Activated T-helper 17 cell treated with anti-CD3 and anti-CD28 coated beads, Interleukin-2, amount 50 U/mL, for 72 hours (primary cell): ENCODE measurements at regions not wholly inside any gene's neighbourhood (a gene's known extent, or its start where the extent isn't known, plus 50 kb on each side); places are given as distances from the start of the nearest gene placed in this dataset.

Source experiments
- ATAC-seq: fragments of 150-1000 bp; cut with Tn5 transposase; replicated peaks from 2 replicates; pipeline ENCODE4 v1.10.0; 2021; ENCODE audit warnings: mild to moderate bottlenecking, moderate library complexity
- H3K27ac Mint-ChIP-seq: one replicate; pipeline ENCODE4 v1.8.0; 2022; ENCODE audit warnings: mixed read lengths
- H3K27me3 Mint-ChIP-seq: one replicate; pipeline ENCODE4 v1.8.0; 2022; ENCODE audit warnings: mixed read lengths
- H3K36me3 Mint-ChIP-seq: one replicate; pipeline ENCODE4 v1.8.0; 2022; ENCODE audit warnings: low read depth, mild to moderate bottlenecking, mixed read lengths
- H3K4me1 Mint-ChIP-seq: one replicate; pipeline ENCODE4 v1.8.0; 2022; ENCODE audit warnings: mixed read lengths
- H3K4me3 Mint-ChIP-seq: one replicate; pipeline ENCODE4 v1.8.0; 2022; ENCODE audit warnings: mild to moderate bottlenecking, mixed read lengths
- H3K9me3 Mint-ChIP-seq: one replicate; pipeline ENCODE4 v1.8.0; 2022; ENCODE audit warnings: mixed read lengths

DNA sequence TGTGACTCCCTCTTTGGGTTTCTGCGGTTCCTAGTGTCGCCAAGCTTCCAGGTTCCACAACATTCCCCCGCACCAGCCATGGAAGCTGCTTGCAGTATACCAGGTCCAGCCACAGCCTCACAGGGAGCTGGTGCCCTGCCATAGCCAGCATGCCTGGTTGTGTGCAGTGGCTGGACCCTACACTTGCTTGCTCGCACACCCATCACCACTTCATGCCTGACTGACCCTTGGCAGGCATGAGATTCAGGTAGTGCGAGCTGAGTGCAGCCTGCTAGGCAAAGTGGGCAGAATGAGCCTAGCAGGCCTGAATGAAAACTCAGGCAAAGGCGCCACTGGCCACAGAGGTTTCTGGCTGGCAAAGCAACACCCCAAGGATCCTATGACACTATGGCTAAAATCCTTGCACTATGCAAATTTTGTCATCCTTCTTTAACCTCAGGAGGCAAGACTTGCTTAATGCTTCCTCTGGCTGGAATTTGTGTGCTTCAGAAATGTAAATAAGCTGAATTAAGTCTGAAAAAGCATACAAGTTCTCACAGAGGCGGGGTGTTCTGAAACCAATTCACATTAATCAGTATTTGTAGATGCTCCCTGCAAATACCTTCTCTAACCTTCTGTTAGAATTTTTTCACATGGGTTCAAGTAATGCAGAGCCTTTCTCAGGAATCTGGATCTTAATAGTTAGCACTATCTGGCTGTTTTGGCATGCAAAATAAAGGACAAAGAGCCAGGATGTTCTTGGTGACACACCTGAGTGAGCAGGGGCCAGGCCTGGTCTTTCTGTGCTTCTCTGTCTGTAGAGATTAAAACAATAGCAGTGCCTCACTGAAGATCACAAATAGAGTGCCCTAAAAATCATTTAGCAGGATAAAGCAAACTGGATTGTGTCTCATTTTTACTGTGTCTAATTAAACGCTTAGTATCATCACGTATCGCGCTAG lies 256.9 kb downstream of the GPATCH2 start:
- no peak overlapping the region for H3K27ac Mint-ChIP-seq
- no peaks in the 10 kb centered on the region for H3K36me3 Mint-ChIP-seq
- ATAC-seq = no peak
- no peak overlapping the region for H3K4me3 Mint-ChIP-seq
- peaks cover 13% of the 10 kb centered on the region for H3K9me3 Mint-ChIP-seq
- no peaks in the 10 kb centered on the region for H3K4me1 Mint-ChIP-seq
- peaks cover 3% of the 10 kb centered on the region for H3K27me3 Mint-ChIP-seq

DNA sequence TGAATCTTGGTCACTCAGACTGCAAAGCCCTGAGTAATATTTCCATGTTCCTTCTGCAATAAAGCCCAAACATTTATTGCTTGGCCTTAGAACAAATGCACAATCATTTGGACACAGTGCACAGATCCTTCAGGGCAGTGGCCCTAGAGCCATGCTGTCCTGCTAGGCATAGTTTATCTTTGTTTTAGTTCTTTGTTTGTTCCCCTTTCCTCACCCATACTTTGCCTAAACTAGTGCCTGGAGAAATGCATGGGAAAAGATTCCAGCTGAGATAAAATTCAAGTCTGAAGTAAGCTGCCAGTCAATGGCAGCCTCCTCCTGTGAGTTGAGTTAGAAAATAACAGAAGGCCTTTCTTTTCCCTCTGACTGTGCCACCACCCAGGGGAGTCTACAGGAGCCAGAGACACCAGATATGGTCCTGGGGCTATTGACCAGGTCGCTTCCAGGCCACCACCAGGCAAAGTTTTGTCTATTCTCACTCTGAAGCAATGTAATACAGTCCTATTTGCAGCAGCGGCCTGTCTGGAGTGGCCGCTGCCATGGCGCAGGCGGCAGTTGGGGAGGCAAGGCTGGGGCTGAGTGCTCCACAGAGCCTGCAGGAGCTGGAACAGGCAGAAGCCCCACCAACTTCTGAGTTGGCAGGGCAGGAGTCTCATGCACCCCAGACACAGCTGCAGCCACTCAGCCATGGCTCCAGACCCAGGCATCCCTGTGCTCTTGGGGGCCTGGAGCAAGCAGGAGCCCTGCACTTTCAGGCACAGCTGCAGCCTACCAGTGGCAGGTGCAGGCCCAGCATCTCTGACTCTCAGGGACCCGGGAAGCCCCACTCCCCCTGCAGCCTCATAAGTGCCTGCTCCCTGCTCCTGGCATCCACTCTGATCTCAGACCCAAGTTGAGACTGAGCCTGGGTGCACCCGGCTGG lies 258.6 kb downstream of the GPATCH2 start:
- Mint-ChIP-seq H3K4me3 (no peak overlapping the region), H3K27me3 (peaks cover 2% of the 10 kb centered on the region), H3K9me3 (peaks cover 6% of the 10 kb centered on the region), H3K36me3 (no peaks in the 10 kb centered on the region), H3K4me1 (no peaks in the 10 kb centered on the region), H3K27ac (no peak overlapping the region)
- ATAC-seq = no peak

DNA sequence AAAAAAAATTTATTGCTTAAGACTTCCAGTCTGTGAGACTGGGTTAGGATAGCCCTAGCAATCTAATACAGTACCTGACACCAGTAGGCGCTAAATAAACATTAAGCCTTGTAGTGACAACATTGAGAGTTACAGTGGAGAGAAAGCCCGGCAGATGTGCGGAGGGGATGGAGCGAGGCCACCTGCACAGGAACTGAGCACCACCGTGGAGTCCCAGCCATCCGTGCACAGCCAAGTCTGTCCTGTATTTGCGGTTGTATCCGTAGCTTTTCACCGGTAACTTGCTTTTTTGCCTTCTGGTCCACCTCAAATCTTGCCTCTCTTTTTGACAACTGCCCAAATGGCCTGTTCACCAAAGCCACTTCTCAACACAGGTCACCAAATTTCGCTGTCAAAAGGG lies 260.1 kb downstream of the GPATCH2 start:
- Mint-ChIP-seq H3K4me1 (no peaks in the 10 kb centered on the region), H3K27ac (no peak overlapping the region), H3K4me3 (no peak overlapping the region), H3K9me3 (peaks cover 4% of the 10 kb centered on the region), H3K36me3 (no peaks in the 10 kb centered on the region), H3K27me3 (no peaks in the 10 kb centered on the region)
- no peak for ATAC-seq

DNA sequence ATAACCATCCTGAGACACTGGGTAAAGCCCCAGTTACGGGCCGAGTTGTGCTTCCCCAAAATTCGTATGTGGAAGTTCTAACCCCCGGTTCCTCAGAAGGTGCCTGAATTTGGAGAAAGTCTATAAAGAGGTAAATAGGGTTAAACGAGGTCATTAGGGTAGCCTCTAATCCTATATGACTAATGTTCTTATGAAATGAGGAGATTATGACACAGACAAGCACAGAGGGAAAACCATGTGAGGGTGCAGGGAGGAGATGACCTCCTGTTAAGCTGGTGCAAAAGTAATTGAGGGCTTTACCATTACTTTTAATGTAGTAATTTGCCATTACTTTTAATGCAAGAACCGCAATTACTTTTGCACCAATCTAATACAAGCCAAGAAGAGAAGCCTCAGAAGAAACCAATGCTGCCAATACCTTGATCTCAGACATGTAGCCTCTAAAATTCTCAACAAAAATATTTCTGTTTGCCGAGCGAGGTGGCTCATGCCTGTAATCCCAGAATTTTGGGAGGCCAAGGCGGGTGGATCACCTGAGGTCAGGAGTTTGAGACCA lies 260.8 kb downstream of the GPATCH2 start:
- H3K4me3 Mint-ChIP-seq = no peak overlapping the region
- no peaks in the 10 kb centered on the region for H3K4me1 Mint-ChIP-seq
- no peaks in the 10 kb centered on the region for H3K27me3 Mint-ChIP-seq
- no peak overlapping the region for H3K27ac Mint-ChIP-seq
- H3K36me3 Mint-ChIP-seq = no peaks in the 10 kb centered on the region
- ATAC-seq = no peak
- H3K9me3 Mint-ChIP-seq = peaks cover 4% of the 10 kb centered on the region

GRCh38 chr1:217369271-217369981 lies 261.5 kb downstream of the GPATCH2 start:
- Mint-ChIP-seq H3K9me3 (peaks cover 2% of the 10 kb centered on the region), H3K36me3 (no peaks in the 10 kb centered on the region), H3K4me1 (no peaks in the 10 kb centered on the region), H3K27me3 (no peaks in the 10 kb centered on the region), H3K4me3 (no peak overlapping the region), H3K27ac (no peak overlapping the region)
- ATAC-seq = no peak

DNA sequence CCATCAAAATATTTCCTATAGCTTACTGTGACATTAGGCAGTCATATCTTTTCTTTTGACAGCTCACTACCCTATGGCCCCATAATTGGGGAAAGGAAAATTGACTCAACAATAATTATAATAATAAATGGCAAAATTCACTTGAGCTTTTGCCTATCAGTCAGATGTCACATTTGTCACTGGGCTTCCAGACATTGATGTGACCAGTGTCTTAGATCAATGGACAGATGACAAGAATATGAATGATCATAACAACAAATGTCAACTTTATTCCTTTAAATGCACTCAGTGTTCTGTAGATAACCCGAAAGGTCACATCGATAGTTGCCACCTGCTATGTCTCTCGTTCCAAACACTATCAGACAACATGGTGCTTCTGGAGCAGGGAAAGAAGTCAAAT lies 266.7 kb downstream of the GPATCH2 start:
- Mint-ChIP-seq H3K27me3 (no peaks in the 10 kb centered on the region), H3K4me3 (no peak overlapping the region), H3K27ac (no peak overlapping the region), H3K9me3 (no peaks in the 10 kb centered on the region), H3K4me1 (no peaks in the 10 kb centered on the region), H3K36me3 (no peaks in the 10 kb centered on the region)
- no peak for ATAC-seq

GRCh38 chr1:217363319-217363718 lies 267.6 kb downstream of the GPATCH2 start:
- ATAC-seq = no peak
- Mint-ChIP-seq H3K27me3 (no peaks in the 10 kb centered on the region), H3K36me3 (no peaks in the 10 kb centered on the region), H3K27ac (no peak overlapping the region), H3K9me3 (no peaks in the 10 kb centered on the region), H3K4me3 (no peak overlapping the region), H3K4me1 (no peaks in the 10 kb centered on the region)

DNA sequence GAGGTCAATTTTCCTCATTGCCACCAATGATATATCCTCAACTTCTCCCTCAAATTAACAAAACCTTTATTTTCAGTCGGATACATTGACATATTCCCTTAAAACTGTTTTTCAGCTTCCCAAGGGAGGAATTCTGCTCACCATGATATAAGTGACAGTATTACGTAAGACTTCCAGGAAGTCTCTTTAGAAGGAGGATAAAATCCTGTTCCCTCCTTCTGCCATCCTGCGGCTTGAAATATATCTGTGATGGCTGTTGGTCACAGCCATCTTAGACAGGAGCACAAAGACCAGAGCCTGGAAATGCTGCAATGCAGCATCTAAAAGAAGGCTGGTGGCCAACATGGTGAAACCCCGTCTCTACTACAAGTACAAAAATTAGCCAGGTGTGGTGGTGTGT lies 270.4 kb downstream of the GPATCH2 start:
- no peaks in the 10 kb centered on the region for H3K27me3 Mint-ChIP-seq
- no peak for ATAC-seq

GRCh38 chr1:217354895-217355294 lies 276.0 kb downstream of the GPATCH2 start:
- H3K9me3 Mint-ChIP-seq = peaks cover 7% of the 10 kb centered on the region
- H3K27me3 Mint-ChIP-seq = peaks cover 4% of the 10 kb centered on the region
- H3K36me3 Mint-ChIP-seq = no peaks in the 10 kb centered on the region
- ATAC-seq = no peak
- H3K27ac Mint-ChIP-seq = no peak overlapping the region
- H3K4me3 Mint-ChIP-seq = no peak overlapping the region
- no peaks in the 10 kb centered on the region for H3K4me1 Mint-ChIP-seq

More for the DNA sequence above, 270.4 kb downstream of the GPATCH2 start:
- H3K4me1 Mint-ChIP-seq = no peaks in the 10 kb centered on the region
- H3K27ac Mint-ChIP-seq = no peak overlapping the region
- H3K36me3 Mint-ChIP-seq = no peaks in the 10 kb centered on the region
- H3K9me3 Mint-ChIP-seq = peaks cover 3% of the 10 kb centered on the region
- no peak overlapping the region for H3K4me3 Mint-ChIP-seq

GRCh38 chr1:217348960-217349664 lies 281.8 kb downstream of the GPATCH2 start:
- Mint-ChIP-seq H3K27me3 (peaks cover 4% of the 10 kb centered on the region), H3K27ac (no peak overlapping the region), H3K4me1 (no peaks in the 10 kb centered on the region), H3K9me3 (peaks cover 10% of the 10 kb centered on the region), H3K36me3 (no peaks in the 10 kb centered on the region), H3K4me3 (no peak overlapping the region)
- ATAC-seq = no peak

DNA sequence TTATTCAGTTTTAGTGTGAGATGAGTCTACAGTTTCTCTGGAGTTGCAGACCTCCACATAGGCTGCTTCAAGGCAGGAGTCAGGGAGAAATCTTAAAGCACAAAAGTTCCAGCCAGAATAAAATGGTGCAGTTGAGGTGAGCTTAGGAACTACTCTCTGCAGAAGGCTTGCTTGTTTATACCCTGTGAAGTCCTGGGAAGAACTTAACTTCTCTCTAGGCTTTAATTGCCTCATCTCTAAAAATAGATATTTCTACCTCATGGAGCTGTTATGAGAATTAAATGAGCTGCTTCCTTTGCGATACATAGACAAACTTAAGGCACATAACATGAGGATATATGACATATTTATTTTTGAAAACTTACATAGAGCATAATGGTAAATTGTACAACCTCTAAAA lies 286.2 kb downstream of the GPATCH2 start:
- peaks cover 10% of the 10 kb centered on the region for H3K9me3 Mint-ChIP-seq
- H3K4me3 Mint-ChIP-seq = no peak overlapping the region
- no peak for ATAC-seq

DNA sequence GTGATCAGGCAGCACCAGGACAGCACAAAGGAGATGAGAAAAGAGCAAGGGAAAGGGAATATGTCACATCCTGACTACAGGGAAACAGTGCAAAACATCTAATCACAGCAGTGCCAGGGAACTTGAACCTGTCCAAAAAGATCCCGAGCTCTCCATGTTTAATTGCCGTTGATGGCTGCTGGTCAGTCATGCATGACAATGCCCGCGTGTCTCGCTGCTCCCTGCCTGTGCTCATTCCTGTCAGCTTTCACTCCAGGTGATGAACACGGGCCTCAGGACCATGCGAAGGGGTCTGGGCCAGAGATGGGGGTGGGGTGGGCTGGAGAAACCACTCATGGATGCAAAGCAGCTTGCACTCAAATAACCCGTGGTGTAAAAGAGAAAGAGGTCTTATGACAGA lies 287.0 kb downstream of the GPATCH2 start:
- Mint-ChIP-seq H3K27me3 (no peaks in the 10 kb centered on the region), H3K27ac (no peak overlapping the region), H3K4me1 (no peaks in the 10 kb centered on the region), H3K9me3 (peaks cover 10% of the 10 kb centered on the region), H3K36me3 (no peaks in the 10 kb centered on the region), H3K4me3 (no peak overlapping the region)
- no peak for ATAC-seq

More for the DNA sequence above, 286.2 kb downstream of the GPATCH2 start:
- no peaks in the 10 kb centered on the region for H3K4me1 Mint-ChIP-seq
- no peak overlapping the region for H3K27ac Mint-ChIP-seq
- no peaks in the 10 kb centered on the region for H3K27me3 Mint-ChIP-seq
- no peaks in the 10 kb centered on the region for H3K36me3 Mint-ChIP-seq

GRCh38 chr1:217342105-217342504 lies 288.8 kb downstream of the GPATCH2 start:
- Mint-ChIP-seq H3K4me3 (no peak overlapping the region), H3K4me1 (no peaks in the 10 kb centered on the region), H3K36me3 (no peaks in the 10 kb centered on the region), H3K9me3 (peaks cover 10% of the 10 kb centered on the region), H3K27ac (no peak overlapping the region), H3K27me3 (no peaks in the 10 kb centered on the region)
- no peak for ATAC-seq
